GM23248 (cell line): ENCODE measurements at regions not wholly inside any gene's neighbourhood (a gene's known extent, or its start where the extent isn't known, plus 50 kb on each side); places are given as distances from the start of the nearest gene placed in this dataset.

Source experiments
- EZH2 ChIP-seq: fragments of 200-600 bp; sonication (generic); IDR thresholded peaks from 2 replicates; pipeline ENCODE4 v1.6.1; 2018; ENCODE audit warnings: antibody characterized with exemption, mild to moderate bottlenecking; ENCODE audit not compliant: insufficient read depth, poor library complexity, severe bottlenecking
- EZH2phosphoT487 ChIP-seq: fragments of 200-600 bp; sonication (generic); IDR thresholded peaks from 2 replicates; pipeline ENCODE4 v1.6.1; 2018; ENCODE audit warnings: antibody characterized with exemption, moderate library complexity, mild to moderate bottlenecking, low read depth; ENCODE audit not compliant: insufficient read depth

- TF ChIP-seq EZH2 (no peak), EZH2phosphoT487 (no peak)
These were observed 144.7 kb upstream of the ZNF608 start for GRCh38 chr5:124891179-124891578.
